ENCODE measurements at regions not wholly inside any gene's neighbourhood (a gene's known extent, or its start where the extent isn't known, plus 50 kb on each side); places are given as distances from the start of the nearest gene placed in this dataset.
"Not testable (repeated sequence)": the region's sequence is repeated elsewhere in the genome, so short reads cannot be mapped to it uniquely, and the experiment has no call there.

- no peak for DNase-seq (ENCODE audit: extremely low read depth in 1 of 2, low read depth in 1 of 2)
These were observed 509.1 kb downstream of the PCNX1 start for GRCh38 chr14:71416392-71416791.

DNA sequence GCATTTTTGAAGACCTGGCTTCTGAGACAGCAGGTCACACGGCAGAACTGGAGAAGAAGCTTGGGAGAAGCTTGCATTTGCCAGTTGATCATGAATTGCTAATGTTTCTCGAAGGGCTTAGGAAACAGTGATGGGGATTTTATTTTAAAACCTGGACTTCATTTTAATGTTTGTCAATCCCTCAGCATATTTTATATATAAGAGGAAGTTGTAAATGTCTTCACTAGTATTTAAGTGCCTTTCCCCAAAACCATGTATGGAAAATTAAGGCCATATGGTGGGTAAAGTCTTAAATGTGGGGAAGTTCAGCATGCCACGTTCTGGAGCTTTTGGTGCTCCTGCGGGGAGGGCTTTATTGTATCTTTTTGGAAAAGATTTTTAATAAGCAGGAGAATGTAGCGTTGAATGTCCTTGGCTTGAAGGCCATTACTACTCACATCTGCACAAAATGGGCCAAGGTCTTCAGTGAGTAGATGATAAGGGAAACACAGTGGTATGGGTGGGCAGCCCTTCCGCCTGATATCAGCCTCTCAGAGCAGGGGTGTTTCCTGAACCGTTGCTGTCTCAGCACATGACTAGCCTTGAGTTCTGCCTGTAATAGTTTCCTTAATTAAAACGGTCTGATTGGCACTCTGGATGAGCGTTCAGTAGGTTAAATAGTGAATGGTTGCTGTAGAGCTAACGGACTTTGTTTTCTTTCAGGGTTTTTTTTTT is 511.4 kb downstream of the PCNX1 start:
- no peak for DNase-seq (ENCODE audit: extremely low read depth in 1 of 2, low read depth in 1 of 2)

GRCh38 chr14:71423481-71423880 is 508.7 kb upstream of the RGS6 start:
- DNase-seq (ENCODE audit: extremely low read depth in 1 of 2, low read depth in 1 of 2) = no peak

DNA sequence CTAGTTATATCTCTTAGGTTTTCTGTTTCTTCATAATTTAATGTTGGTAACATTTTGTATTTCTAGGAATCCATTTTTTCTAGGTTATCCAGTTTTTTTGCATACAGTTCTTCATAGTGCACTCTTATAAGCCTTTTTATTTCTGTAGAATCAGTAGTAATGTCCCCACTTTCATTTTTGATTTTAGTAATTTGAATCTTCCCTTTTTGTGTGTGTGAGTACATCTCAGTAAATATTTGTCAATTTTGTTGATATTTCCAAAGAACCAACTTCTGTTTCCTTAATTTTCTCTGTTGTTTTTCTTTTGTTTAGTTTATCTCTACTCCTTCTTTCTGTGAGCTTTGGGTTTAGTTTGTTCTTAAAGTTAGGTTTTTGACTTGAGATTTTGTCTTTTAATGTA is 507.3 kb upstream of the RGS6 start:
- no peak for DNase-seq (ENCODE audit: extremely low read depth in 1 of 2, low read depth in 1 of 2)

- DNase-seq (ENCODE audit: extremely low read depth in 1 of 2, low read depth in 1 of 2) = no peak
These were observed 506.2 kb upstream of the RGS6 start for GRCh38 chr14:71426001-71426400.

GRCh38 chr14:71429902-71430301 is 502.3 kb upstream of the RGS6 start:
- no peak for DNase-seq (ENCODE audit: extremely low read depth in 1 of 2, low read depth in 1 of 2)

- DNase-seq (ENCODE audit: extremely low read depth in 1 of 2, low read depth in 1 of 2) = no peak
These were observed 501.9 kb upstream of the RGS6 start for GRCh38 chr14:71430321-71430677.

- DNase-seq (ENCODE audit: extremely low read depth in 1 of 2, low read depth in 1 of 2) = no peak
These were observed 501.4 kb upstream of the RGS6 start for GRCh38 chr14:71430678-71431376.

DNA sequence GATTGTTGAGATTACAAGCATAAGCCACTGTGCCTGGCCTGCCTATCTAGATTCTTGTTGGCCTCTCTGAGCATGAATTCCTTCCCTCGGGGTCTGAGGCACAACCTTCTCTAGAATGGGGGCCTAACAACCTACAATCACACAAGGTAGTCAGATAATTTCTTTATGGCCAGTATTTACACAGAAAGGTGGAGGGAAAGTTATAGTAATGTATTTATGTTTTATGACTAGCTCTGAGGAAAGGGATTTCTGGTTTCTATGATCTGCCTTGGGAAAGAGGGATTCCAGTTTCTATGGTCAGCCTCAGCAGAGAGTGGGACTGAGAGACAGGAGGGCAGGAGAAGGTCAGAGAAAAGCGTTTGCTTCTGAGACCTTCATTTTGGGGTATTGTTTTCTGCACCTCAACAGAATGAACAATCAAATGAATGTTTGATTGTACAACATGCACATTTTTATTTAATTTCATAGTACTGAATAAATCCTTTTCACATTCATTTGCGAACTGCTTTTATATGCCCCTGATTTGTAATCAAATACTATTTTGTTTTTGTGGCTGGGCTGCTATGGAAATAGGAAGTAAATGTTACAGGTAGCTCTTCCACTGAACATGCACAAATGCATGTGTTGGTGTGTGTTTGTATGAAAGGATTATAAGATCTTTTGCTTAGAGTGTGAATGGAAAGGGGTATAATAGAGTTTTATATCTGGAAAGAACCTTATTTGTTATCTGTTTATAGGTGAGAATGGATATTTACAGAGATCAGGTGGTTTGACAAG is 499.7 kb upstream of the RGS6 start:
- DNase-seq (ENCODE audit: extremely low read depth in 1 of 2, low read depth in 1 of 2) = no peak

- no peak for DNase-seq (ENCODE audit: extremely low read depth in 1 of 2, low read depth in 1 of 2)
These were observed 498.9 kb upstream of the RGS6 start for GRCh38 chr14:71433303-71433702.

DNA sequence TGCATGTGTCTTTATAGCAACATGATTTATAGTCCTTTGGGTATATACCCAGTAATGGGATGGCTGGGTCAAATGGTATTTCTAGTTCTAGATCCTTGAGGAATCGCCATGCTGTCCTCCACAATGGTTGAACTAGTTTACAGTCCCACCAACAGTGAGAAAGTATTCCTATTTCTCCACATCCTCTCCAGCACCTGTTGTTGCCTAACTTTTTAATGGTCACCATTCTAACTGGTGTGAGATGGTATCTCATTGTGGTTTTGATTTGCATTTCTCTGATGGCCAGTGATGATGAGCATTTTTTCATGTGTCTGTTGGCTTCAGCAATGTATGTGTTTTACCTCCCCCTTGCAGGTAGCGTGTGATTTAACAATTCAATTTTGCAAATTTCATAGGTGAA is 496.6 kb upstream of the RGS6 start:
- DNase-seq (ENCODE audit: extremely low read depth in 1 of 2, low read depth in 1 of 2) = not testable (repeated sequence)

DNA sequence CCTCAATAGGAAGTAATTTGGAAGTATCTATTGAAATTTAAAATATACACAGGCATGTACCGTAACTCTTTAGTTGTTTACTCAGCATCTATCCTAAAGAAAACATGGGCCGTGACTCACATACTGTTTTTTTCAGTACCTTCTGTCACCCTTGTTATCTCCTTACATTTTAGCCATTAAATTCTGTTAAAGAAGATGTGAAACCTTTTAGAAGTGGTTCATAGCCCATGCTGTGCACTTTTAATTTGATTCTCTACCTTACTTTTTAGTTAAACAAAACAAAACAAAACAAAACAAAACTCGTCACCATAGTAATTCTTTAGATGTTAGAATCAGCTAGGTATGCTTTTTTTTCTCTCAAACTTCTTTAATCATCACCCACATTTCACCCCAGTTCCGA is 494.4 kb upstream of the RGS6 start:
- DNase-seq (ENCODE audit: extremely low read depth in 1 of 2, low read depth in 1 of 2) = no peak

GRCh38 chr14:71438684-71439083 is 493.5 kb upstream of the RGS6 start:
- DNase-seq (ENCODE audit: extremely low read depth in 1 of 2, low read depth in 1 of 2) = no peak

DNA sequence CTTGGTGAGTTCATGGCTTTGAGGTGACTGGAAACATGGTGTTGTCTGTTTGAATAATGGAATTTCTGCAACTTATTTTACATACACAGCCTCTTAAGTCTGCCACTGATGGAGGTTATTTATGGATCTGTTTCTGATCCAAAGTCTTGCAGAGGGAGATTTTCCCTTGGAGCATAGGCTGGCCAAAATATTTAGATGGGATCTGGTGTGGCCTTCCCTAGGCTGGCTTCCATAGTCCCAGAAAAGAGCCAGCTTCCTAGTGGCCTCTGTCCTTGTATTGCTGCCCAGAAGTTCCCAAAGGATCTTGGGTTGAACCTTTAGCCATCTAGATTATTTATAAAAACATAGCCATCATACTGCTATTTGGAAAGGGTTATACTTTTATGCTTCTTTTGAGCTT is 491.1 kb upstream of the RGS6 start:
- DNase-seq (ENCODE audit: extremely low read depth in 1 of 2, low read depth in 1 of 2) = no peak

- no peak for DNase-seq (ENCODE audit: extremely low read depth in 1 of 2, low read depth in 1 of 2)
These were observed 488.0 kb upstream of the RGS6 start for GRCh38 chr14:71444030-71444822.

- DNase-seq (ENCODE audit: extremely low read depth in 1 of 2, low read depth in 1 of 2) = no peak
These were observed 483.6 kb upstream of the RGS6 start for GRCh38 chr14:71448431-71449315.

DNA sequence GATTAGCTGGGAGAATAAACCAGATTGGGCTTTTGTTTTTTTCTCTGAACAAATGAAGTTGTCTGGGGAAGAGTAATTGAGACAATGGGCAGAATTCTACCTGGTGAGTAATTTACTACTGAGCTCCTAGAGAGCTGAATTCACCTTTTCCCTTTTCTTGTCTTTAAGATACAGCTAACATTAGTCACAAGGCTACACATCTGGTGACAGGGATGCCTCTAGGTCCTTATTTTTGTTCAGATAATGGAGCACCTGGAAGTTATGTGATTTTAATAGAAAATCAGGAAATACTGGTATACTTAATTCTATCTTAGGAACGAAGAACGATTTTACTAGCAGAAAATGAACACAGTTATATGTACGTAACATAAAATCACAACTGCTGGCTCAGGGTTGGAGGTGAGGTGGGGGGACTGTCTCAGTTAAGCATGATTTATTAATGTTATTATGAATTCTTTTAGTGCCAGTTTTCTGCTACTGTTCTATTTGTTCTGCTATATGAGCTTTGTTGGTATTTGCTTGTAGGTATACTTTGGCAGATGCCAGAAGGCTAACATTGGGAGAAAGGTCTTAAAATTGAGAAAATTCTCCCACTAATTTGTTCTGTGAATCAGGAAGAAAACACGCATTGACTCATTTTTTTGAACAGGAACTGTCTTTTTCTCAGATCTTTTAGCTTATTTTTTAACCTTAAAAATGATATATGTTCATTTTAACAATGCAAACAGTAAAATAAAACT is 482.7 kb upstream of the RGS6 start:
- DNase-seq (ENCODE audit: extremely low read depth in 1 of 2, low read depth in 1 of 2) = no peak

DNA sequence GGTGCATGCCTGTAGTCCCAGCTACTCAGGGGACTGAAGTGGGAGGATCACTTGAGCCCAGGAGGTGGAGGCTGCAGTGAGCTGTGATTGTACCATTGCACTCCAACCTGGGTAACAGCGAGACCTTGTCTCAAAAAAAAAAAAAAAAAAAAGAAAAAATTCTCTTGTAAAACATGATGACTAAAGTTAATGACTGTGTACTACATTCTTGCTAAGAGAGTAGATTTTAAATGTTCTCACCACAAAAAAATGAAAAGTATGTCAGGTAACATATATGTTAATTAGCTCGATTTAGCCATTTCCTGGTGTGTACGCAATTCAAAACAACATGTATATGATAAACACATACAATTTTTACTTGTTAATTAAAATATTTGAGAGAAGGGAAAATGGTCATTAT is 480.7 kb upstream of the RGS6 start:
- DNase-seq (ENCODE audit: extremely low read depth in 1 of 2, low read depth in 1 of 2) = no peak

DNA sequence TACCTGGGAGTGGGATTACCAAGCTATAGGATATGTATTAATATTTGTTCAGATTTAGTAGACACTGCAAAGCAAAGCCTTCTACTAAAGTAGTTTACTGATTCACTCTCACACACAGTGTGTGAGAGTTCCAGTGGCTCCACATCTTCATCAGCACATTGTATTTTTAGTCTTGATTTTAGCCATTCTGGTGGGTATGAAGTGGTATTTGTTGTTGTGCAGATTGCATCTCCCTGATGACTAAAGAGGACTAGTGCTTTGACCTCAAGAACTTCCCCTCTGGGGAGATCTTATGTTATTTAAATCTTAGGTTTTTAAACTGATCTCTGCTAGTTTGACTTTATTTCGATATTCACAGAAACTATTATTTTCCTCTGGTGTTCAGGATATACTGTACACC is 479.7 kb upstream of the RGS6 start:
- DNase-seq (ENCODE audit: extremely low read depth in 1 of 2, low read depth in 1 of 2) = no peak

DNA sequence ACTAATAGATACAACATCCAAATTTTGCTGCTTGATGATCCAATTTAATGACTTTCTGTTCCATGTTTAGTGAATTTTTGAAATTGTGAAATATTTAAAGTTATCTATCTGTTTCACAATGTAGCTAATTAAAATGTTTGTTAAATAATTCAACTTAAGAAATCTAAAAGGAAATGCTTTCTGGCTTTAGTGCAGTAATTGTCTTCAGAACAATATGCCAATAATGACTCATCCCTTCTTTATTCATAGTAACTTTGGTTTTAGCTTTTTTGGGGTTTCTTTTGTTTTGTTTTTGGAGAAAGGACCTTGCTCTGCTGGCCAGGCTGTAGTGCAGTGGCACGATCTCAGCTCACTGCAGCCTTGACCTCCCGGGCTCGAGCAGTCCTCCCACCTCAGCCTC is 479.2 kb upstream of the RGS6 start:
- no peak for DNase-seq (ENCODE audit: extremely low read depth in 1 of 2, low read depth in 1 of 2)
